ENCODE measurements at regions not wholly inside any gene's neighbourhood (a gene's known extent, or its start where the extent isn't known, plus 50 kb on each side); places are given as distances from the start of the nearest gene placed in this dataset.
"Not testable (repeated sequence)": the region's sequence is repeated elsewhere in the genome, so short reads cannot be mapped to it uniquely, and the experiment has no call there.

DNA sequence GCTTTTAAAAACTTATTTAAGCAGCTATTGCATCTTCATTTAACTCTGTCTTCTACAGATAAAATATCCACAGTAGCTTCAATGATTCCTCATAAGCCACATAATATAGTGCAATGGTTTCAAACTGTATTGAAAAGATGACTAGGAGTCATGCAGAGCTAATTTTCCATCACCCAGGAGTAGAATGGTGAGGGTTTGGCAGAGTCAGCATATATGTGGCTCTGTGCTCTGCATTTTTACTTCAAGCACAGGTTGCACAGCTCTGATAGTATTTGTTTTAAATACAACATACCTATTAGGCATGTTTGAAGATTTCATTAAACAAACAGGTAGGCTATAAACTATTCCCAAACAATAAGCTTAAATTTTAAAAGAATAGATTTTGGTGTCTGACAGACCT lies 731.9 kb upstream of the VRK2 start:
- DNase-seq (ENCODE audit: low read depth) = no peak

DNA sequence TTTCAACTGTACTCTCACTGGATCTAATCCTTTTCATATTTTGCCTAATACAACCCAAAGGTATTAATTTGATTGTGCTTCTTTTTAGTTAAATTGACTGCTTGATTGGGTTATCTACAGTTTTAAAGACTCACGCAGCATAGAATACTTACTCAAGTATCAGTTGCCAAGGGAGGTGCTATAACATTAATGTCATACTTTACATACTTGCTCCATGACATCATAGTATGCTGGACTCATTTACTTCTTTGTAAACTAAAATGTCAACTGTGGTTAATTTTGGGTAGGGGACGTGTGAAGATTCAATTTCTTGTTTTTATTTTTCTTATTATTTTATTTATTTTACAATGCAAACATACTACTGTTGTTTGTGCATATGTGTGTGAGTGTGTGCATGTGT lies 716.2 kb upstream of the VRK2 start:
- DNase-seq (ENCODE audit: low read depth) = no peak

DNA sequence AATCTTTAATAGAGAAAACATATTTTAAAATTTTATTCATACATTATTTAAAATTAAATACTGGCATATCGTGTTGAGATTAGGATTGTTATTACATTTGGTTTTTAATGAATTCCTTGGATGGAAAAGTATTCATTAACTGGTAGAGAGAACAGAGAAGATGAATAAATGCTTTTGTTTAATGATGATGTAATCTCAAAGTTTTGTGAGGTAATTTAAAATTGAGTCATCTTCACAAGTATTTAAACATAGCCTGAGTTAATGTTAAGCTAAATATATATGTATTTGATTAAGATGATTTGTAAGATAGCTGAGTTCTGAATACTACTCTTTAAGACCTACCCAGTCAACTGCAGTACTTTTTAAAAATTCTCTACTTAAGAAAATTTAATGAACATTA lies 713.4 kb upstream of the VRK2 start:
- DNase-seq (ENCODE audit: low read depth) = no peak

DNA sequence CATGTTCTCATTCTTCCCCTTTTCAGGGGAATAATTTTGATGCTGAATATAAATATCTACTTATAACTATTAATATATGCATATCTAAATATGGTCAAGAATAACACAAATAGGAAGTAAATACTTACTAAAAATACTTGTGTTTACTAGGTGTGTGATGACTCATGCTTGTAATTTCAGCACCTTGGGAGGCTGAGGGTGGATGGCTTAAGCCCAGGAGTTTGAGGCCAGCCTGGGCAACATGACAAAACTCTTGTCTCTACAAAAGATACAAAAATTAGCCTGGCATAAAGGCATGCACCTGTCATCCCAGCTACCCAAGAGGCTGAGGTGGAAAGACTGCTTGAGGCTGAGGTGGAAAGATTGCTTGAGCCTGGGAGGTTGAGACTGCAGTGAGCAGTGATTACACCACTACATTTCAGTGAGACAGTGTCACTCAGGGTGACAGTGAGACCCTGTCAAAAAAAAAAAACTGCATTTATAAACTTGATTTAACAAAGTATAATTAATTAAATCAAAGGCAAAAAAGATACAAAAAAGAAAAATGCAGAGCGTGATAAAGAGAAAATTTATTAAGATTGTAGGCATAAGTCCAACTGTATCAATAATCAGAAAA lies 703.1 kb upstream of the VRK2 start:
- DNase-seq (ENCODE audit: low read depth) = no peak

DNA sequence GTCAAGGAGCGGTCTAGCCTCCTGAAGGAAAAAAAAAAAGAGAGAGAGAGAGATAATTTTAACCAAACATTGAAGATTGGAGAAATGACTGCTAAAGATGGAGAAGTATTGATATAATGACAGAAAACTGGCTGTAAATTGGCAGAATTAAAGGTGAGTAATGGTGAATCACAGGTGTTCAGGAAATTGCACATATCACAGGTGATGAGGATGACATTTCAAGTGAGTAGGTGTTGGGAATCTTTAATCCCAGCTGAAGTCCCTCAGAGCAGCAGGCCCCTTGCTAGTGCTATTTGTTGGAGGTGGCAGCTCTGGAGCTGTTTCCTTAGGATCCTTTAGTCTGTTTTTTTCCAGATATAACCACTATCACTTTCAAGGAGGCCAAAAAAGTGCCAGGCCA lies 678.4 kb upstream of the VRK2 start:
- DNase-seq (ENCODE audit: low read depth) = no peak

DNA sequence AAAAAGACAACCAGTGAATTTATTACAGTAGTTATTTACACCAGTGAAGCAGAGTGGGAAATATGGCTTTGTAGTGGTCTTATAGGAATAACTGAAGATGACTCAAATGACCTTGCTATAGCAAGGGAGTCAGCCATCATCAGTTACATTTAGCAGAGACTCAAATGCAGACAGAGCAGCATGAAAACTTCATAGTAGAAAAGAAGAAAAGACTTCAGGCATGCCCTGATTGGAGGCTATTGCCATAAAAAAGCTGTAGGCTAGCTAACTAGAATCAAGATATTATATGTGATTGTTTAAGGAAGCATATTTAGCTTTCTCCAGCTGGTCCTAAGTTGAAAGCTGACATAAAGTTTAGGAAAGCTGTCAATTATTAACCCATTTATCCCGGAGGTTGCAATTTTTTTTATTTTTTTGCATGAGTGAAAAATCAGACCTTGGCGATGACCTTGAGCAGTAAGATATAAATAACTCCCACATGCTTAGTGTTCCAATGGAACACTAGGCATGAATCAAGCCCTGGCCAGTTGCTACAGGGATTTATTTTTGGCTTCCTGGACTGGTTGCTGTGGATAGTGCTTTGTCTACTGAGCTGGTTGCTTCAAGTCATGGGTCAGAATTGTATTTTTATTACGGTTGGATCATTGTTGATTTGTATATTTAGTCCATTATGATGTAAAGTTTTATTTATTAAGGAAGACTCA lies 675.6 kb upstream of the VRK2 start:
- no peak for DNase-seq (ENCODE audit: low read depth)

DNA sequence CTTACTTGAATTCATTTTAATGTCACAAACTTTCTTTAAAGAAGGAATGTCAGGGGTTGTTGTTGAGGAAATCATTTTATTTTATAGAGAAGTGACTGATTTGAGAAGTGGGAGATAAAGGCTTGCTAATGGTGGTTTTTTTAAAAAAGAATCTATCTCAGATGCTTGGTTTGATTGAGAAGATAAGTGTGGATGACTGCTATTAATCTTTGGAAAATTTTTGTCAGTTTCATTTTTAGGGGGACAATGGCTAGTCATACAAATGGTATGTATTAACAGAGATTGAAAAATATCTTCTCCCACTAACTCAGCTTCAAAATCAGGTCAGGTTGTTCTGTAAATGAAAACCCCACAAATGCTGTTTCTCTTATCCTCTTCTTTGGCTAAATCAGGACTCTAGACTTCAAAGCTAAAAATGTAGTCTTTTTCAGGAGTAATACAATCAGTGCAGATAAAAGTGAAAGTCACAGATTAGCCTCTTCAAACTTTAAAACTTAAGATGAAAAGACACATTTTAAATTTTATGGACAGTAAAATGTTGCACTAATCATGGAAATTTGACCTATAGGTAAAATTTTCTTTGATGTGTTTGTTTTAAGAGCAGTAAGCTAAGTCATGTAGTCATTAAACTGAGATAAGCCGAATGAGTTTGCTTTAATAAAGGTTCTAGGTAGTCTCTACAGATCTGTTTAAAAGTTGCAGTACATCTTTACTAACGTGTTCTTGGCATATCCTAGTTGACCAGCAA lies 674.2 kb upstream of the VRK2 start:
- DNase-seq (ENCODE audit: low read depth) = no peak

DNA sequence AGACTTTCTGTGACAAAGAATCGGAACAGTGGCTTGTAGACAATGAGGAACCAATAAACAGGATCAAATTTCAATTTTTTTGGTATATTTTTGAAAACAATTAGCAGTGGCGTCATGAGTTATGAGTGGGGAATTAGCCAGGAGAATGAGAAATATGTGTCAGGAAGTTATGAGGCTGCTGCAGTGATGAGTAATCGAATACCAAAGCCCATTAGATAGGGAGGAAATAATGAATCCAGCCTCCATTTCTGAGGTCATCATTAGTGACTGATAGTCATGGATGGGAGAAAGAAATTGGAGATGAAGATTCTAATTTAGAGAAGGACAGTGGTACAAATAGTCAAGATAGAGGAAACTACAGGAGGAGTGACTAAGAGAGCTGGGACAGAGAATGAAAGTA lies 673.1 kb upstream of the VRK2 start:
- DNase-seq (ENCODE audit: low read depth) = no peak

DNA sequence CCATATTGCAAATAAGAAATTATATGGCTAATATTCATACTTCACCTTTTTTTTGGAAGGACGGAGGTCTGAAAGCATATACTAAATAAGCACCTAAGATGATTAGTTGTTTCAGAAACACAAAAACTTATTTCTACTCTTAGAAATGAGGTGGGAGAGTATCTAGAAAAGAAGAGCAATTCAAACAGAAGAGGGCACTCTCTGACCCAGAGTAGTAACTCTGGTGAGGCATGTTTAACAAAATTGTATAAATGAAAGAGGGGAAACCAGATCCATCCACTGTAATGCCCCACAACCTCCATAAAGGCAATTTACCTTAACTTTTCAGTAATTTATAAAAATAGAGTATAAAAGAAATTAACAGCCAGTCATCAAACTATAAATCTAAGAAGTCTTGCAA lies 669.6 kb upstream of the VRK2 start:
- DNase-seq (ENCODE audit: low read depth) = no peak

DNA sequence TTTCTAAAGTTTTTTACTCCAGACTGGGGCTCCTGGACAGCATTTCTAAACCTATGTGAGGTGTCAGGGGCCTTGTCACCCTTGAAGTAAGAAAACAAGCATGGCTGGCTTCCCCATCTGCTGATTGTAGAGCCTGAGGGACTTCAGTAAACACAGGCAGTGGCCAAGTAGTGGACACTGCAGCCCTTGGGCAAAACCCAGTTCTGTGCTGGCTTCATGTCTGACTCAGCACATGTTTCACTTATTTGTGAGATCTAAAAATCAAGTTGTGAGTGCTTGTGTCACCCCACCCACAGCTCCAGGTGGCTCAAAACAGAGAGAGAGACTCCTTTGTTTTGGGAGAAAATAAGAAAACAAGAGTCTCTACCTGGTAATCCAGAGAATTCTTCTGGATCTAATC lies 660.3 kb upstream of the VRK2 start:
- DNase-seq (ENCODE audit: low read depth) = no peak

DNA sequence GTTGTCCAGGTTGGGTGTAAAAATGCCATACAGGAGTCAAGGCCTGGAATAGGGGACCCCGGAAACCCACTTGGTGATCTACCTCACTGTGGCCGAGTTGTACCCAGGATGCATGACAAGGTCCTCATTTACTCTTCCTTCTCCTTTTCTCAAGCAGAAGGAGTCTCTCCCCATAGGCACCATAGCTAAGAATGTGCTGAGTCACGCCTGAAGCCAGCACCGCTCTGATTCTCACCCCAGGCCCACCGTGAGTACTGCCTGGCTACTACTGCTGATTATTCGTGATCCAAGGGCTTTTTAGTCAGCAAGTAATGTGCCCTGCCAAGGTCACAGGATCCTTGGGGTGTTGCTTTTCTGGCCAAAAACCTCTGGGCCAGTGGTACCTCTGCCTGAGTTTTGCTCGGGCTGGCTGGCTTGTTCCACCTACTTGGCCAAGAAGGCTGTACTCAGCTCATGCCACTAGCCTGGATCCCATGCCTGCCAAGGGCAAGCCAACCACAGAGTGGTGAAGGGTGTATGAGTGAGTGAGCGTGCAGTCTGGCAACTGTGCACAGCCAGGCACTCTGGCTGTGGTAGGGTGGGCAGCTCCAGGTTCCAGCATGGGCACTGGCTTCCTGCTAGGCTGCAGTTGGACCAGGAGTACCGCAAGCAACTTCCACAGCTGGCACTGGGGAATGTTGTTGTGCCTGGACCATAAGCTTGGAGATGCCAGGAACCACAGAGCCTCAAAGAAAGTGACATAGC lies 650.1 kb upstream of the VRK2 start:
- no peak for DNase-seq (ENCODE audit: low read depth)

DNA sequence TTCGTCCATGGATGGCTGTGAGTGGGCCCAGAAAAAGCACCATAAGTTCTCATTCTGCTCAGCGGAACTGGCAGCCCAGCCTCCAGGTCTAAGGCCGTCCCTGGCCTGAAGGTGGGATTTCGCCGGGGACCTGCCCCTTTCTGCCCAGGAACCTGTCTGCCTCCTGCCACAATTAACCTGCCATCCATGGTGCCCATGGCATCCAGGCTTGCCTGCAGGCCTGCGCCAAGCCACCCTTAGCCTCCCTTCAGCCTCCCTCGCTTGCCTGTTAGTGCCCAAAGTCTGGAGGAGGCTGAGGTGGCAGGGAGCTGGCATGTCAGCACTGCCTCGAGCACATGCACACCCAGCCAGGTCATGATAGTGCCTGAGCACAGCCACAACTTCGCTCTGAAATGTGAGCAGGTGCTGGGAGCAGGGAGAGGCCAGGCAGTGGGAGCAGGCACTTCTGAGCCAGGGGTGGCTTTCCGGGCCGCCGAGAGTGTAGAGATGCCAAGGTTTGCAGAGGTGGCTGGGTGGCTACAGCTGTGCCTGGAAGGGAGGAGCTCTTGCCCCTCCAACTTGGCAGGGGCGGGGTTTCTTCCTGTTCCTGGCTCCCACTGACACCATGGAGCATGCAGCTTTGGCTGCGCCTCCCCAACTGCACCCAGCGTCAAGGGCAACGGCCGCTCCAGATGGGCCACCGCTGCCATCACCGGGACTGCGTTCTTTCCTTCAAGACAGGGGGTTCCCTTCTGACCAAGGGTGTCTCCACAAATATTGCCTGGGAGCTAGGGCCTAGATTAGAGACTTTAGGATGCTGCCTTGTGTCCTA lies 648.9 kb upstream of the VRK2 start:
- DNase-seq (ENCODE audit: low read depth) = no peak

DNA sequence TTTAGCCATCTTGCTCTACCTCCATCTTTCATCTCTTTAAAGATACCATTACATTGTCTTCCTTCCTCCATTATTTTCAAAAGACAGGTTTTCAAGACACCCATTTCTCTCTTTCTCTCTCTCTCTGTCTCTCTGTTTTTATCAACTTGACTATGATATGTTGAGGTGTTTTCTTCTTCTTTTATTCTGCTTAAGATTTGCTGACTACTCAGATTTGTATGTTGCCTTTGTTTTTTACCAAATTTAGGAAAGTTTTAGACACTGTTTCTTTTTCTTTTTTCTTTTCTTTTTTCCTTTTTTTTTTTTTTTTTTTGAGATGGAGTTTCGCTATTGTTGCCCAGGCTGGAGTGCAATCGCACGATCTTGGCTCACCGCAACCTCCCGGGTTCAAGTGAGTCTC lies 647.5 kb upstream of the VRK2 start:
- DNase-seq (ENCODE audit: low read depth) = no peak

DNA sequence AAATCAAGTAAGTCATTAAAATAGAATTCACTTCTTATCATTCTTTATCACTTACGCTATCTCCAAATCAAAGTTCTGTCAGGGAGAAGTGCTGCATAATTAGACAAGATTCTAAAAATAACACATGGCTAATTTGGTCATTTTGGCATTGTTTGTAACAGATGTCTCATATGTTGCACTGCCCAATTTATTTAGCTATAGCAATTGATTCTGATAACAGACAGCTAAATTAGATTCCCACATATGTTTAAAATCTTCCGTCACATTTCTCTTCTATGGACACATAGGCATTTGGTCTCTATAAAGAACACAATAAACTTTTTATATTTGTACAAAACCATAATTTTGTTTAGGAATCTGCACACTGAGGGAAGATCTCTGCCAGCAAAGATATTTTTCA lies 644.5 kb upstream of the VRK2 start:
- no peak for DNase-seq (ENCODE audit: low read depth)

DNA sequence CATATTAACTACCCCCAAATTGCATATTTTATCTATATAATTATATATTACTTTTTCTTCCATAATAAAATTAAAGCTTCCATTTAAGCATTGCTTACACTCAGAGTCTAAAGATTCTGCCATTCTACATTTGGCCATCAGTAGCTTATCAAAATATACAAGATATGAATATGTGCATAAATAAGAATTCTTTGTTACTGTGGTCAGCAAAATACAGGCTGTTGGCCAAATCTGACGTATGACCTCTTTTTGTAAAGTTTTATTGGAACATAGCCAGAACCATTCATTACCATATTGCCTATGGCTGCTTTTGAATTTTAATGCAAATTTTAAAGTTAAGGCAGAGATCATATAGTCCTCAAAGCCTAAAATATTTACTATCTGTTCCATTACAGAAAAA lies 643.9 kb upstream of the VRK2 start:
- DNase-seq (ENCODE audit: low read depth) = no peak

DNA sequence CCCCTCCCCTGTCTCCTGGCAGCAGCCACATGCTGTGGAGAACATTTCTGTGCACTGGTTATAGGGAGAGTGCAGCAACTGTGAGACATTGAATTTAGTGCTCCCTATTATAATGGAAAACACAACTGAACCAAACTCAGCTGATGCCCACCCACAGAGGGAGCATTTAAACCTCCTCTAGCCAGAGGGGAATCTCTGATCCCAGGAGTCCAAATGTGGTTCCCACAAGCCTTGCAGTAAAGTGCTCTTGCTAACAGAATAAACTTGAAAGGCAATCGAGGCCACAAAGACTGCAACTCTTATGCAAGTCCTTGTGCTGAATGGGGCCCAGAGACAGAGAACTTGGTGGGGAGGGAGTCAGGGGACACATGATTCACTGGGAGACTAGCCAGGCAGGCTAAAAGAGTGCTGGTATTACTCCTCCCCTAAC lies 638.8 kb upstream of the VRK2 start:
- DNase-seq (ENCODE audit: low read depth) = no peak

DNA sequence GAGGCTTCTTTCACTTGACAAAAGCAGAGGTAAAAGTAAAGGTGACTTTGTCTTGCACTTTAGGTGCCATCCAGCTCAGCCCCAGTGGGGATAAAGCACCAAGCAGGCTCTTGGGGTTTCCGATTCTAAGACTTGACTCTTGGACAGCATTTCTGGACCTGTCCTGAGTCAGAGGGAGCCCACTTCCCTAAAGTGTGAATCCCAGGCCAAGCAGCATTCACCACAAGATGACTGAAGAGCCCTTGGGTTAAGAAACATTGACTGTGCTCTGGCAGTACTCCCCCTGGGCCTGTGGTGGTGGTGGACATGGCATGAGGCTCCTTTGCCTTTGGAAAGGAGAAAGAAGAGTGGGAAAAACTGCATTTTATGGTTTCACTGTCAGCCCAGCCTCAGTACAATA lies 638.0 kb upstream of the VRK2 start:
- no peak for DNase-seq (ENCODE audit: low read depth)

DNA sequence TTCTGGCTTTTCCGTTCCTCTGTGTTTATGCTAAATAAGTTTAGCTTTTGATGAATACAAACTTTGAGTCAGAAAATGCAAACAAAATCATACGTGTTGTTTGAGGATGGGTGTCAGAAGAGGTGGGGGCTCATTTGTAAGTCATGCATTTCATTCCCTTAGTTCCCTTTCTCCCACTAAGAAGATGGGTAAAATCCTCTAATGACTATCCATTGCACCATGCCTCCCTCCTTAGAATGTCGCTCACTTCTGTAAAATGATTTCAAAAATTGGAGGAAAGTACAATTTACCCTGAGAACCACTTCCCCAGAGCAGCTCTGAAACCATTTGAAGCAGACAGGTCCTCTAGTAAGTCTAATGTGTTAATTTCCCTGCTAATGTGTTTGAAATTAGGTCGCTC lies 629.6 kb upstream of the VRK2 start:
- DNase-seq (ENCODE audit: low read depth) = no peak

DNA sequence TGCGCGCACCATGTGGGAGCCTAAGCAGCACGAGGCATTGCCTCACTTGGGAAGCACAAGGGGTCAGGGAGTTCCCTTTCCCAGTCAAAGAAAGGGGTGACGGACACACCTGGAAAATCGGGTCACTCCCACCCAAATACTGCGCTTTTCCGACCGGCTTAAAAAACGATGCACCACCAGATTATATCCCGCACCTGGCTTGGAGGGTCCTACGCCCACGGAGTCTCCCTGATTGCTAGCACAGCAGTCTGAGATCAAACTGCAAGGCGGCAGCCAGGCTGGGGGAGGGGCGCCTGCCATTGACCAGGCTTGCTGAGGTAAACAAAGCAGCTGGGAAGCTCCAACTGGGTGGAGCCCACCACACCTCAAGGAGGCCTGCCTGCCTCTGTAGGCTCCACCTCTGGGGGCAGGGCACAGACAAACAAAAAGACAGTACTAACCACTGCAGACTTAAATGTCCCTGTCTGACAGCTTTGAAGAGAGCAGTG lies 627.7 kb upstream of the VRK2 start:
- not testable (repeated sequence) for DNase-seq (ENCODE audit: low read depth)

DNA sequence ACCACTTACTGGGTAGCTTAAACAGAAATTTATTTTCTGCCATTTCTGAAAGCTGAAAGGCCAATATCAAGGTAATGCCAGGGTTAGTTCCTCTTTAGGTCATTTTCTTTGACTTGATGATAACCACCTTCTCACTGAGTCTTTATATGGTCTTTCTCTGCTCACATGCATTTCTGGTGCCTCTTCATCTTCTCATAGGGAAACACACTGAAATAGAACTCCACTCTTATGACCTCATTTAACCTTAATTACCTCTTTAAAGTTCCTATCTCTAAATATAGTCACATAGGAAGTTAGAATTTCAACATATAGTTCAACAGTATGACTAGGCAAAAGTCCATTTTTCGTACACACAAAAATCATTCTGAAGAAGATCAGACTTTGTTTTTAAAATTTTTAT lies 616.8 kb upstream of the VRK2 start:
- DNase-seq (ENCODE audit: low read depth) = no peak

DNA sequence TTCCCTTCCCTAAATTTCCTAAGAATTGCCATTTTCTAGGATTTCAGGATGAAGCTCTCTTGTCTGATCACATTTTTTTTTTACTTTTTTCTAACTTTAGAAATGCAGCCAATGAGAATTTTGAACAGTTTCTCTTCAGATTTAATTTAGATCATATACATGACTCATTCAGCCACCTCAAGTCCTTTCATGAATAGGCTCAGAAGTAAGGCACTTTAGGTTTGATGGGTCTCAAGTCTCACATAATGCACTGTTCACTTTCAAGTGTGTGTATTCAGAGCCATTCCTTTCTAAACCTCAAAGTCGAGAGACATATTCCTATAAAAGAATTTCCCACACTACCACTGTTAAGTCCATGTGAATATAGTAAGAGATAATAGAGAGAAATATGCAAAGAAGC lies 614.1 kb upstream of the VRK2 start:
- DNase-seq (ENCODE audit: low read depth) = no peak

DNA sequence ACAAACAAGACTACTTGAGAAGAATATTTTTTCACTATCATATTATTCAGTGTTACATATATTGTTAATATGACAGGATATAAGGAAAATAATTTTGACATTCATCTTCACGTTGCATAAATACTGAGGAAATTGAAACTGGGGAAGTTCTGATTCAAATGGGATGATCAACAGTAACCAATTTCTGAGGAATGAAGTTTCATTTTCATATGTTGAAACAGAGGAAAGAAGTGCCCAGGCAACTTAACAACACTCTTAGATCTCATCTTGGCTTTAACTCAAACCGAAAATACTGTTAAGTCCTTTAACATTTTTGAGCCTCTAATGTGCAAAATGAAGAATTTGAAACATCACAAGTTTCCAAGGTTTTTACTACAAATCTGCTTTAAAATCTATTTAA lies 612.2 kb upstream of the VRK2 start:
- DNase-seq (ENCODE audit: low read depth) = no peak
